IMR-90 (cell line): ENCODE measurements at regions not wholly inside any gene's neighbourhood (a gene's known extent, or its start where the extent isn't known, plus 50 kb on each side); places are given as distances from the start of the nearest gene placed in this dataset.

Experiments
- ATAC-seq: fragments of 200-7000 bp; cut with Tn5 transposase; 2 replicates; pipeline ENCODE4 v1.9.1; 2020; ENCODE audit warnings: low read depth, mild to moderate bottlenecking, moderate library complexity
- BruUV-seq: library from RNA; stranded (reverse); fragments of 400-500 nt; replicated peaks from 2 replicates; lab custom pipeline; 2021; lab: Mats Ljungman, UMichigan
- CTCF ChIA-PET: fragments of 300-600 bp; formaldehyde crosslinking; extraction: SDS; loops from one replicate; lab custom pipeline; 2021; ENCODE audit warnings: antibody characterized with exemption; lab: Yijun Ruan, JAX
- POLR2A ChIA-PET: fragments of 300-600 bp; sonication (Branson Sonifier 250); formaldehyde crosslinking; loops from one replicate; lab custom pipeline; 2022; ENCODE audit warnings: antibody characterized with exemption; ENCODE audit not compliant: unreplicated experiment; lab: Charles Lee
- DNase-seq: peaks from one replicate; pipeline ENCODE4 v3.0.0; 2013
- H2AFZ ChIP-seq: replicated peaks from 2 replicates; pipeline ENCODE3; 2013; ENCODE audit warnings: low read length, mild to moderate bottlenecking; ENCODE audit not compliant: poor library complexity
- H2AK5ac ChIP-seq: 2 replicates; pipeline ENCODE4 v1.6.1; 2013; ENCODE audit warnings: low read depth, low read length, inconsistent platforms
- H2AK9ac ChIP-seq: replicated peaks from 2 replicates; pipeline ENCODE3; 2013; ENCODE audit warnings: mild to moderate bottlenecking, low read depth, low read length, moderate library complexity; ENCODE audit not compliant: poor library complexity
- H2BK120ac ChIP-seq: 2 replicates; pipeline ENCODE4 v1.6.1; 2013; ENCODE audit warnings: low read depth, low read length, inconsistent platforms
- H2BK15ac ChIP-seq: 3 replicates; pipeline ENCODE4 v1.6.1; 2013; ENCODE audit warnings: low read depth, low read length, inconsistent platforms
- H2BK20ac ChIP-seq: 2 replicates; pipeline ENCODE4 v1.6.1; 2013; ENCODE audit warnings: low read depth, mild to moderate bottlenecking, inconsistent platforms, low read length, moderate library complexity
- H2BK5ac ChIP-seq: 2 replicates; pipeline ENCODE4 v1.6.1; 2013; ENCODE audit warnings: mild to moderate bottlenecking, low read depth, low read length, inconsistent platforms; ENCODE audit not compliant: poor library complexity, severe bottlenecking
- H3K14ac ChIP-seq: replicated peaks from 2 replicates; pipeline ENCODE4 v1.6.1; 2013; ENCODE audit warnings: low read depth, low read length, inconsistent platforms
- H3K18ac ChIP-seq: 2 replicates; pipeline ENCODE4 v1.6.1; 2013; ENCODE audit warnings: low read depth, low read length, control low read depth
- H3K23ac ChIP-seq: 2 replicates; pipeline ENCODE4 v1.6.1; 2013; ENCODE audit warnings: low read depth, low read length, inconsistent platforms
- H3K27ac ChIP-seq: 2 replicates; pipeline ENCODE4 v1.5.1; 2013; ENCODE audit warnings: mild to moderate bottlenecking, control low read depth, low read length; ENCODE audit not compliant: insufficient read depth
- H3K27me3 ChIP-seq: 2 replicates; pipeline ENCODE4 v1.6.1; 2013; ENCODE audit warnings: low read length; ENCODE audit not compliant: control insufficient read depth, insufficient read depth
- H3K36me3 ChIP-seq: 2 replicates; pipeline ENCODE4 v1.6.1; 2013; ENCODE audit warnings: low read length, mixed read lengths; ENCODE audit not compliant: control insufficient read depth, insufficient read depth
- H3K4ac ChIP-seq: 2 replicates; pipeline ENCODE4 v1.6.1; 2013; ENCODE audit warnings: low read depth, low read length, inconsistent platforms
- H3K4me1 ChIP-seq: 2 replicates; pipeline ENCODE4 v1.6.1; 2013; ENCODE audit warnings: low read length, mixed read lengths; ENCODE audit not compliant: control insufficient read depth, insufficient read depth
- H3K4me2 ChIP-seq: 2 replicates; pipeline ENCODE4 v1.6.1; 2013; ENCODE audit warnings: low read depth, mild to moderate bottlenecking, control low read depth, low read length, moderate library complexity
- H3K4me3 ChIP-seq: 2 replicates; pipeline ENCODE4 v1.5.1; 2013; ENCODE audit warnings: low read depth, mild to moderate bottlenecking, control low read depth, low read length, moderate library complexity; ENCODE audit not compliant: insufficient read depth
- H3K56ac ChIP-seq: 2 replicates; pipeline ENCODE4 v1.6.1; 2013; ENCODE audit warnings: low read length, inconsistent platforms; ENCODE audit not compliant: insufficient read depth; ENCODE audit errors: extremely low read depth
- H3K79me1 ChIP-seq, 2 experiments: 2 replicates each; pipeline ENCODE4 v1.6.1; 2013; ENCODE audit warnings: low read length in 2 of 2, inconsistent platforms in 1 of 2, low read depth in 1 of 2
- H3K9ac ChIP-seq: 2 replicates; pipeline ENCODE4 v1.6.1; 2013; ENCODE audit warnings: low read depth, low read length, control low read depth
- H3K9me1 ChIP-seq: 2 replicates; pipeline ENCODE4 v1.6.1; 2013; ENCODE audit warnings: low read length, inconsistent platforms; ENCODE audit not compliant: insufficient read depth
- H3K9me3 ChIP-seq: 2 replicates; pipeline ENCODE4 v1.6.1; 2013; ENCODE audit warnings: low read length; ENCODE audit not compliant: control insufficient read depth, insufficient read depth
- H4K20me1 ChIP-seq: 2 replicates; pipeline ENCODE4 v1.6.1; 2013; ENCODE audit warnings: low read length, inconsistent platforms; ENCODE audit not compliant: insufficient read depth
- H4K5ac ChIP-seq: 2 replicates; pipeline ENCODE4 v1.6.1; 2013; ENCODE audit warnings: mild to moderate bottlenecking, low read depth, low read length, control low read depth
- H4K8ac ChIP-seq, 2 experiments: 2 replicates each; pipeline ENCODE4 v1.6.1; 2013; ENCODE audit warnings: low read depth in 2 of 2, low read length in 2 of 2, control low read depth in 1 of 2, inconsistent platforms in 1 of 2
- H4K91ac ChIP-seq: 2 replicates; pipeline ENCODE4 v1.6.1; 2013; ENCODE audit warnings: low read depth, low read length, inconsistent platforms; ENCODE audit not compliant: insufficient read depth
- CHD1 ChIP-seq: IDR thresholded peaks from 2 replicates; pipeline ENCODE4 v1.6.1; 2012; ENCODE audit warnings: low read depth, low read length, improper control_type of control experiment
- POLR2A ChIP-seq: IDR thresholded peaks from 2 replicates; pipeline ENCODE4 v1.6.1; 2012; ENCODE audit warnings: mild to moderate bottlenecking, low read depth, low read length
- WGBS, 2 experiments: methylation state at CpG; one replicate each; pipeline versions ENCODE4 v1.1.5 to v1.1.7; 2013; ENCODE audit warnings: missing lambda C conversion rate in 2 of 2; ENCODE audit not compliant: insufficient read length in 1 of 2; ENCODE audit errors: extremely low coverage in 2 of 2; 5-methylcytosine and 5-hydroxymethylcytosine counted together
- dilution Hi-C: fragments of 300-500 bp; cut with HindIII; formaldehyde crosslinking; loops from one replicate; pipeline ENCODE4 v1.14.3; 2018; ENCODE audit warnings: low sequenced_read_pairs; ENCODE audit not compliant: unreplicated experiment
- in situ Hi-C: fragments of 300-500 bp; cut with MboI; formaldehyde crosslinking; loops from 3 replicates; pipeline ENCODE4 v1.14.3; 2019; ENCODE audit warnings: low sequenced_read_pairs, inconsistent platforms, mixed read lengths
- intact Hi-C: fragments of 100-400 bp; cut with micrococcal nuclease; formaldehyde crosslinking; loops from 2 replicates; pipeline ENCODE4 v1.10.0; 2022
- TF ChIP-seq, protein P1 (sequence below): fragments of 150-350 bp; IDR thresholded peaks from 2 replicates; pipeline ENCODE4 v1.6.1; 2017; ENCODE audit warnings: mild to moderate bottlenecking, antibody characterized with exemption, low read length, low read depth
- TF ChIP-seq, protein P2 (sequence below): fragments of 150-350 bp; IDR thresholded peaks from 2 replicates; pipeline ENCODE4 v1.6.1; 2016; ENCODE audit warnings: low read depth, mild to moderate bottlenecking, low read length, moderate library complexity, borderline replicate concordance
- TF ChIP-seq, protein P3 (sequence below): conservative IDR thresholded peaks from 2 replicates; pipeline ENCODE4 v1.5.1; 2012; ENCODE audit warnings: mild to moderate bottlenecking, low read depth, low read length, improper control_type of control experiment

DNA sequence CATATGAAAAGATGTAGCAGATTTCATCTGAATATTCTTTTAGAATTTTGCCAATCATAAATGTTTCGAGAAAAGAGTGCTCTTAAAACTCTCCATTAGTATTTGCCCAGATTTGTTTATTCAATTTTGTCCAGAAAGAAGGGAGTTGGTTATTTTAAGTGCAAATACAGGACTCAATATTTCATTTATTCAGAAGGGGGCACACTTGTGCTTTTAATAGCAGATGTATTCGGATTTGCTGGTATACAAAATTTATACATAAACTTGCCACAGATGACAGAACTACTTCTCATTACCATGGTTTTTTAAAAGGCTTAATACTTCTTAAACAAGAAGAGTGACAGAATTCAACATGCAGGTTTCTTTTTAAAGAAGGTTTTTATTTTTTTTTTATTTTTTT is 69.8 kb upstream of the GRM7 start:
- Histone ChIP-seq H4K91ac (no peak overlapping the region), H3K4me2 (no peak overlapping the region), H3K27ac (no peak overlapping the region), H2BK20ac (no peak overlapping the region), H4K5ac (no peak overlapping the region), H2AK5ac (no peak overlapping the region), H3K56ac (no peak overlapping the region), H3K9me1 (no peaks in the 10 kb centered on the region), H2BK120ac (no peak overlapping the region), H3K9ac (no peak overlapping the region), H3K4me1 (no peaks in the 10 kb centered on the region), H3K14ac (no peak overlapping the region), H3K27me3 (no peaks in the 10 kb centered on the region), H2BK15ac (no peak overlapping the region), H3K79me1 (no peaks in the 10 kb centered on the region), H4K8ac (no peak overlapping the region), H2AFZ (no peak overlapping the region), H2AK9ac (no peak overlapping the region), H3K23ac (no peak overlapping the region), H4K20me1 (no peaks in the 10 kb centered on the region), H3K36me3 (no peaks in the 10 kb centered on the region), H3K18ac (no peak overlapping the region), H3K9me3 (peaks cover 3% of the 10 kb centered on the region; the same call in 1 of the 2 replicates), H2BK5ac (no peak overlapping the region), H3K4ac (no peak overlapping the region), H3K4me3 (no peak overlapping the region)
- no TSS peak for BruUV-seq
- intact Hi-C loops (no loop called here), in situ Hi-C loops (no loop called here), dilution Hi-C loops (no loop called here)
- DNase-seq (no peak), ATAC-seq (no peak)
- ChIA-PET CTCF (interaction anchor here (0.6 kb wide), 2 partner anchors 1432 to 1534 kb away, joined by 3 to 4 read pairs; no protein-coding TSS in a partner anchor), POLR2A (no interaction called here)
- WGBS, 2 experiments: no CpG with 5 or more reads among the region's 2 CpGs
- TF ChIP-seq, protein P1, sequence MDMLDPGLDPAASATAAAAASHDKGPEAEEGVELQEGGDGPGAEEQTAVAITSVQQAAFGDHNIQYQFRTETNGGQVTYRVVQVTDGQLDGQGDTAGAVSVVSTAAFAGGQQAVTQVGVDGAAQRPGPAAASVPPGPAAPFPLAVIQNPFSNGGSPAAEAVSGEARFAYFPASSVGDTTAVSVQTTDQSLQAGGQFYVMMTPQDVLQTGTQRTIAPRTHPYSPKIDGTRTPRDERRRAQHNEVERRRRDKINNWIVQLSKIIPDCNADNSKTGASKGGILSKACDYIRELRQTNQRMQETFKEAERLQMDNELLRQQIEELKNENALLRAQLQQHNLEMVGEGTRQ: no peak
- TF ChIP-seq, protein P2, sequence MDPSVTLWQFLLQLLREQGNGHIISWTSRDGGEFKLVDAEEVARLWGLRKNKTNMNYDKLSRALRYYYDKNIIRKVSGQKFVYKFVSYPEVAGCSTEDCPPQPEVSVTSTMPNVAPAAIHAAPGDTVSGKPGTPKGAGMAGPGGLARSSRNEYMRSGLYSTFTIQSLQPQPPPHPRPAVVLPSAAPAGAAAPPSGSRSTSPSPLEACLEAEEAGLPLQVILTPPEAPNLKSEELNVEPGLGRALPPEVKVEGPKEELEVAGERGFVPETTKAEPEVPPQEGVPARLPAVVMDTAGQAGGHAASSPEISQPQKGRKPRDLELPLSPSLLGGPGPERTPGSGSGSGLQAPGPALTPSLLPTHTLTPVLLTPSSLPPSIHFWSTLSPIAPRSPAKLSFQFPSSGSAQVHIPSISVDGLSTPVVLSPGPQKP: no peak
- TF ChIP-seq CHD1 (no peak), POLR2A (no peak)
- TF ChIP-seq, protein P3, sequence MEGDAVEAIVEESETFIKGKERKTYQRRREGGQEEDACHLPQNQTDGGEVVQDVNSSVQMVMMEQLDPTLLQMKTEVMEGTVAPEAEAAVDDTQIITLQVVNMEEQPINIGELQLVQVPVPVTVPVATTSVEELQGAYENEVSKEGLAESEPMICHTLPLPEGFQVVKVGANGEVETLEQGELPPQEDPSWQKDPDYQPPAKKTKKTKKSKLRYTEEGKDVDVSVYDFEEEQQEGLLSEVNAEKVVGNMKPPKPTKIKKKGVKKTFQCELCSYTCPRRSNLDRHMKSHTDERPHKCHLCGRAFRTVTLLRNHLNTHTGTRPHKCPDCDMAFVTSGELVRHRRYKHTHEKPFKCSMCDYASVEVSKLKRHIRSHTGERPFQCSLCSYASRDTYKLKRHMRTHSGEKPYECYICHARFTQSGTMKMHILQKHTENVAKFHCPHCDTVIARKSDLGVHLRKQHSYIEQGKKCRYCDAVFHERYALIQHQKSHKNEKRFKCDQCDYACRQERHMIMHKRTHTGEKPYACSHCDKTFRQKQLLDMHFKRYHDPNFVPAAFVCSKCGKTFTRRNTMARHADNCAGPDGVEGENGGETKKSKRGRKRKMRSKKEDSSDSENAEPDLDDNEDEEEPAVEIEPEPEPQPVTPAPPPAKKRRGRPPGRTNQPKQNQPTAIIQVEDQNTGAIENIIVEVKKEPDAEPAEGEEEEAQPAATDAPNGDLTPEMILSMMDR: no peak
